ENCODE measurements at regions not wholly inside any gene's neighbourhood (a gene's known extent, or its start where the extent isn't known, plus 50 kb on each side); places are given as distances from the start of the nearest gene placed in this dataset.

- intact Hi-C loops (cut with DNase I) = no loop called here
- H3K36me3 ChIP-seq (ENCODE audit: control insufficient read depth in 2 of 3, insufficient read depth in 3 of 3, low read length in 3 of 3) = no peaks in the 10 kb centered on the region
- no peaks in the 10 kb centered on the region for H3K27me3 ChIP-seq (ENCODE audit: control insufficient read depth, insufficient read depth, low read length)
- no peak for TF ChIP-seq CTCF (IDR thresholded peaks at IDR 0.05; ENCODE audit: borderline replicate concordance, extremely low read depth, insufficient read depth)
- H3K27ac ChIP-seq (ENCODE audit: low read depth in 2 of 2, low read length in 2 of 2) = no peak overlapping the region
- no peaks in the 10 kb centered on the region for H3K9me3 ChIP-seq (ENCODE audit: control insufficient read depth in 2 of 3, insufficient read depth in 1 of 3, low read length in 3 of 3)
- H3K9ac ChIP-seq (ENCODE audit: low read length in 3 of 3) = no peak overlapping the region
- no peak overlapping the region for H3K4me3 ChIP-seq (ENCODE audit: low read length in 3 of 3)
- no peak for DNase-seq
- no peaks in the 10 kb centered on the region for H3K4me1 ChIP-seq (ENCODE audit: control insufficient read depth in 2 of 3, insufficient read depth in 2 of 3, low read depth in 1 of 3, low read length in 3 of 3)
- no peak for FAIRE-seq
These were observed 65.4 kb upstream of the SOX1 start for GRCh38 chr13:112001571-112001970.

- H3K36me3 ChIP-seq (ENCODE audit: control insufficient read depth in 2 of 3, insufficient read depth in 3 of 3, low read length in 3 of 3) = no peaks in the 10 kb centered on the region
- H3K27ac ChIP-seq (ENCODE audit: low read depth in 2 of 2, low read length in 2 of 2) = no peak overlapping the region
- H3K4me1 ChIP-seq (ENCODE audit: control insufficient read depth in 2 of 3, insufficient read depth in 2 of 3, low read depth in 1 of 3, low read length in 3 of 3) = no peaks in the 10 kb centered on the region
- no peak for FAIRE-seq
- intact Hi-C loops (cut with DNase I) = no loop called here
- no peak for TF ChIP-seq CTCF (IDR thresholded peaks at IDR 0.05; ENCODE audit: borderline replicate concordance, extremely low read depth, insufficient read depth)
- H3K9me3 ChIP-seq (ENCODE audit: control insufficient read depth in 2 of 3, insufficient read depth in 1 of 3, low read length in 3 of 3) = no peaks in the 10 kb centered on the region
- DNase-seq = no peak
- H3K4me3 ChIP-seq (ENCODE audit: low read length in 3 of 3) = no peak overlapping the region
- H3K27me3 ChIP-seq (ENCODE audit: control insufficient read depth, insufficient read depth, low read length) = no peaks in the 10 kb centered on the region
- no peak overlapping the region for H3K9ac ChIP-seq (ENCODE audit: low read length in 3 of 3)
These were observed 63.6 kb upstream of the SOX1 start for GRCh38 chr13:112003396-112003795.

GRCh38 chr13:112003941-112004340 is 63.0 kb upstream of the SOX1 start:
- DNase-seq = no peak
- intact Hi-C loops (cut with DNase I) = no loop called here
- Histone ChIP-seq H3K4me1 (ENCODE audit: control insufficient read depth in 2 of 3, insufficient read depth in 2 of 3, low read depth in 1 of 3, low read length in 3 of 3) (no peaks in the 10 kb centered on the region), H3K27me3 (ENCODE audit: control insufficient read depth, insufficient read depth, low read length) (no peaks in the 10 kb centered on the region), H3K27ac (ENCODE audit: low read depth in 2 of 2, low read length in 2 of 2) (no peak overlapping the region), H3K4me3 (ENCODE audit: low read length in 3 of 3) (no peak overlapping the region), H3K36me3 (ENCODE audit: control insufficient read depth in 2 of 3, insufficient read depth in 3 of 3, low read length in 3 of 3) (no peaks in the 10 kb centered on the region), H3K9me3 (ENCODE audit: control insufficient read depth in 2 of 3, insufficient read depth in 1 of 3, low read length in 3 of 3) (no peaks in the 10 kb centered on the region), H3K9ac (ENCODE audit: low read length in 3 of 3) (no peak overlapping the region)
- FAIRE-seq = no peak
- TF ChIP-seq CTCF (IDR thresholded peaks at IDR 0.05; ENCODE audit: borderline replicate concordance, extremely low read depth, insufficient read depth) = no peak

- intact Hi-C loops (cut with DNase I) = no loop called here
- DNase-seq (no peak), FAIRE-seq (no peak)
- H3K4me3 ChIP-seq (ENCODE audit: low read length in 3 of 3) = no peak overlapping the region
- H3K4me1 ChIP-seq (ENCODE audit: control insufficient read depth in 2 of 3, insufficient read depth in 2 of 3, low read depth in 1 of 3, low read length in 3 of 3) = no peaks in the 10 kb centered on the region
- no peak for TF ChIP-seq CTCF (IDR thresholded peaks at IDR 0.05; ENCODE audit: borderline replicate concordance, extremely low read depth, insufficient read depth)
- no peaks in the 10 kb centered on the region for H3K36me3 ChIP-seq (ENCODE audit: control insufficient read depth in 2 of 3, insufficient read depth in 3 of 3, low read length in 3 of 3)
- no peaks in the 10 kb centered on the region for H3K27me3 ChIP-seq (ENCODE audit: control insufficient read depth, insufficient read depth, low read length)
- H3K27ac ChIP-seq (ENCODE audit: low read depth in 2 of 2, low read length in 2 of 2) = no peak overlapping the region
- H3K9me3 ChIP-seq (ENCODE audit: control insufficient read depth in 2 of 3, insufficient read depth in 1 of 3, low read length in 3 of 3) = no peaks in the 10 kb centered on the region
- H3K9ac ChIP-seq (ENCODE audit: low read length in 3 of 3) = no peak overlapping the region
These were observed 61.0 kb upstream of the SOX1 start for GRCh38 chr13:112005925-112006324.

Data from kidney (tissue), 13 donors.